ENCODE measurements at regions not wholly inside any gene's neighbourhood (a gene's known extent, or its start where the extent isn't known, plus 50 kb on each side); places are given as distances from the start of the nearest gene placed in this dataset.
"Not testable (repeated sequence)": the region's sequence is repeated elsewhere in the genome, so short reads cannot be mapped to it uniquely, and the experiment has no call there.

DNA sequence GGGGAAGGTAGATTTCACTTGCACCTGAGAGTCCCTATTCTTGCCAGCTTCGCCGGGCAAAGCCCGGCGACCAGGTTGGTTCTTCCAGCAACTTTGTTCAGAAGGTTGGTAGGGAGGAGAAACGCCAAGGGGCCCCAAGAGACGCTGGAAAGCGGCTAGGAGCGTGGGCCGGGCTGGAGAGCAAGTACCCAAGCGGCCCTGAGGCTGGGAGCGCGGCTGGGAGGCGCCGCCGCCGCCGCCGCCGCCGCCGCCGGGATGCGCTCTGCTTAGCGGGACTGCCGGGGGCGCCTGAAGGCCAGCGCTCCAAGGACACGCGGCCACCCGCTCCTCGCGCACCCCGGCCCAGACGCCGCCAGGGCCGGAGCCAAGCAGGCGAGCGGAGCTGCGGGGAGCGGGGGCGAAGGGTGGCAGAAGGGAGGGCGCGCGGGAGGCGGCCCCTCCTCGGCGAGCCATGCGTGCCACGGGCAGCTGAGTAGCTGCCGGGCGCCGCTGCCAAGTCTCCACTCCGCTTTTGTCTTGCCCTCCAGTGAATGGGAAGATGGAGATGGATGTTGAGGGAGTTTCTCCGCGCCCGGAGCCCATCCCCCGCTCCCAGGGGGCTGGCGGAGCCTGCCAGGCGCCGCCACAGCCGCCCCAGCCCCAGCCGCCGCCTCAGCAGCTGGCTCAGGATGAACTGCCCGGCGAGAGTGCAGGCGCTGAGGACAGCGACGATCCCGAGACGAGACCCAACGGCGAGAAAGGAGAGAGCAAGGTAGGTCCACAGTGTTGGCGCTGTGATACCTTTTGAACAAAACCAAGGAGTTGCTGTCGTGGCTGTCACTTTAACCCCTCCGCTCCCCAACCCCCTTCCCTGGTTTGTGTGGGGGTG, 227.4 kb upstream of the AZI2 start:
- intact Hi-C loops (cut with micrococcal nuclease), result no loop called here

DNA sequence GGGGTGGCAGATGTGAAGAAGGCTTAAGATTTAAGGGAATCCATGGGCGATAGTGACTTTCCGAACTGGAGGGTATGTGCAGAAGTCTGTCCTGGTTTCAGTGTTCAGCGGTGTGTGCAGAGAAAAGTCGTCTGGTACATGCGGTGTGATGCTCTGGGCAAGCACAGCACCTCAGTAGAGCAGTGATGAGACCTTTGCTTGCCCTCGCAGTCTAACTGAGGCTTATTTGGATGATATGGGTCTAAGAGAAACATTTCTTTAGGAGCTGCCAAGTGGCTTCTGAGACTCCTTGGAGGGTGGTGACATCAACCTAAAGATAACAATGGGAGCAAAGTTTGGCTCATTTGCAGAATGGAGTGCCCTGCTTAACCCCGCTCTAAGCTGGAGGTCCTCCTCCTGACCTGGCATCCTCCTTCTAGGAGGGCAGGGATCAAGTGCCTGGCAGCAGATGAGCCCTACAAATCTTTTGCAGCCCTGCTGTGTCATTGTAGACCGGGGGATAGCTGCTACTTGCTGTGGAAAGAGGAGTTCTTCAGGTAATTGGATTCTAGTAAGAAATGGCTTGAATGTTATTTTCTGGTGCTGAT, 228.1 kb upstream of the AZI2 start:
- intact Hi-C loops (cut with micrococcal nuclease), result no loop called here

DNA sequence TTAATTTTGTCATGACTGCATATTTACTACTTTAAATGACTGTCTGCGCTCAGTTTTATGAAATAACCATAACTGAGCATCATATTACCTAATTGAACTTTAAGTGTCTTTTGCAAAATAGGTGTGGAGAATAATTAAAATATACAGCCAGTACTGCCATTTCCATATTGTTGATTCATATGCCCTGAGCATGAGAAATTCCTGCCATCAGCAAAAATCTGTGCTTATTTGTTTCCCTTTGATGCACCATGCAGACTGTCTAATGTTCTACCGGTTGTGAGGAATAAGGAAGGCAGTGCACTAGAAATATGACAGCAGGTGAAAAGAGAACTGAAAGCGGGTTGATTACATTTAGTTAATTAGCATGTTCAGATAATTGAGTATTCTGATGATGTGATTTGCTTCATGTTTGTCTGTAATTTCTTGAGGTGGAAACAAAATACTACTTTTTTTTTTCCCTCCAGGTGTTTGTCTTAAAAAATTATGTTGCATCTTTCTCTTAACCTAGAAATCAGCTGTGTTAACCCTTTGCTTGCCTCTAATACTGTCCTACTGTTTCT, 229.4 kb upstream of the AZI2 start:
- intact Hi-C loops (cut with micrococcal nuclease), result no loop called here

DNA sequence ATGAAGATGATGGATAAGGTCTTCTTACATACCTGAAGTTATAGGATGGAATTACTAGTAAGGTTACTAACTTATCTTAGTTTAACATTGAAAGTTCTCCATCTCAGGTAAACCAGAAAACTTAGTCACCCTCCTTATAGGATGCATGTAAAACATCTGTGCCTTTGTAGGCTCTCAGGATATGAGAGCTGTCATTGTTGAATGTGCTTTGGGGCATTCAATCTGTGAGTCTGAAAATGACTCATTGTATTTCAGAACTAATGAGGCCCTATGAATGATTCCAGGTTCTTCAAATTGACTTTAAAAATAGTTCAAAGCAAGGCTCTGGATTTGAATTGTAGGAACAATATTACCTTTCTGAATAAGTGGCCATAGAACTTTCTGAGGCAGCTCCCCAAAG, 237.7 kb upstream of the AZI2 start:
- intact Hi-C loops (cut with micrococcal nuclease), result no loop called here

DNA sequence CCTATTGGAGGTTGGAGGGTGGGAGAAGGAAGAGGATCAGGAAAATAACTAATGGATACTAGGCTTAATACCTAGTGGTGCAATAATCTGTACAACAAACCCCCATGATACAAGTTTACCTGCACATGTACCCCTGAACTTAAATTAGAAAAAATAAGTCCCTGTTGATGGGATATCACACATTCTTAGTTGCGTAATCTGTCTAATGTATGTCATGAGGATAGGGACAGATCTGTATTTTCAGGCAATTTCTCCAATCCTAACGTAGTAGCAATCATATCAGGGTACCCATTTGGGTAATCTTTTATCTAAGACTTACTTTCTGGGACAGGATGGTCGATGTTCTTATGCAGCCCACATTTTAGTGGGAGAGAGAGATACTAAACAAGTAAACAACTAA, 239.1 kb upstream of the AZI2 start:
- intact Hi-C loops (cut with micrococcal nuclease), result no loop called here

DNA sequence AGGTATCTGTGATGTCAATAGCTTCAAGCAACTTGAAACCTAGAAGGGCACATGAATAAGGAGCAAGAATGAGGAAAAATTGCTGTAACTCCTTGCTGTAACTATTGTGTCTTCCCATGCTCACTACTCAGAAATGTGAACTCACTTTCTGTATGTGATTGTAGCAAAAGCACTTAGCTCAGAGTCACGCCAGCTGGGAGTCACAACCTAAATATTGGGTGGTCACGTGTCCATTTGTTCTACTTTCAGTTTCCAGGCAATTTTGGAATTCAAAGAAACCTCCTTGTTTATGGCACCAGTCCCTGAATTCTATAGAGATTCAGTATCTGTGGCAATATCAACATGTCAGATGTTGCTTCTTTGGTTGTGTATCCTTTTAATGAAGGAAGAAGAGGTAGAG, 241.6 kb upstream of the AZI2 start:
- intact Hi-C loops (cut with micrococcal nuclease), result no loop called here

DNA sequence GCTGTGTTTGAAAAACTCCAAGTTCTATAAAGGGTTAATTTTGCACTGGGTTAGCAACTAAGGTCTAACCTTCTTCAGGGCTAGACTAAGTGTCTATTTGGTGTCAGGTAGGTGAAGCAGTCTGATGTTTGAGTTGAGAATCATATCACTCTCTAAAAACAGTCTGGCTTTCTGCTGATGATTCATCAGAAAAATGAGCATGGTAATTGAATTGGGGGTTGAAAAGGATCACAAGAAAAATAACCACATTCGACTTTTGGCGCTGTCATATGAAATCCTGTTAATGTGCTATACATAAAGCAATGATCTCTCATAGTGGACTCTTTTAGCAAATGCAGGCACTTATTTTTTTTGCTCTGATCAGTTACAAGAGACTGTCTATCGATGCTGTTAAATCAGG, 242.2 kb upstream of the AZI2 start:
- intact Hi-C loops (cut with micrococcal nuclease), result no loop called here

DNA sequence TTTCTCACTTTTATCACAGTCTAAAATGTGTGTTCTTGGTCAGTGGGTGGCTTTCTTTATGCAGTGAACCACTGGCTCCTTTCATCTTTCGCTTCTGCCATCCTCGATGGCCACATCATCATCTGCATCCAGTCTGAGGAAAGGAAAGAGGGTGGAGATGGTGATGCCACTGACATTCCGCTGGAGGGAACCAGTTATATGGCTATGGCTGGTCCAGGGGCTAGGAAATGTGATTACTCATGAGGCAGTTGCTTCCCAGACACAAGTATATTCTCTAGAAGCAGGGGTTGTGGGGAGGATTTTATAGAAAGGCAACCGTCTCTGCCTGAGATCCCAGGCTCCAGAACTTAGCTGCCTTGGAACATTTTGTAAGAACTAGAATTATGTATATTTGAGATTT, 246.7 kb upstream of the AZI2 start:
- intact Hi-C loops (cut with micrococcal nuclease), result no loop called here

DNA sequence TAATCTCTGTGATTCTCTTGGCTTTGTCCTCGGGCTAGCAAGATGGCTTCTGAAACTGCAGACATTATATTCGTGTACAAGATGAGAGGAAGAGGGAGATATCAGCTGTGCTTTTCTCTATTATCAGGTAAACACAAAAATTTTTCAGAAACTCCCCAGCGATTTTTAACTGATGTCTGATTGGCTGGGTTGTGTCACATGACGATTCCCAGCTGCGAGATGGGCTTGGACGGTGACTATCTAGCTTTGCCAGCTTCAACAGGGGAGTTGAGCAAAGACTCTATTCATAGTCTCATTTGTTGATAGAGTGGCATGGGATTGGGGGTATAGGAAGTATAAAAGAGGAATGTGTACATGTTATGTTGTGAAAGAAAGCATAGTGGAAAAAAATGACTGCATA, 248.8 kb upstream of the AZI2 start:
- intact Hi-C loops (cut with micrococcal nuclease), result no loop called here

DNA sequence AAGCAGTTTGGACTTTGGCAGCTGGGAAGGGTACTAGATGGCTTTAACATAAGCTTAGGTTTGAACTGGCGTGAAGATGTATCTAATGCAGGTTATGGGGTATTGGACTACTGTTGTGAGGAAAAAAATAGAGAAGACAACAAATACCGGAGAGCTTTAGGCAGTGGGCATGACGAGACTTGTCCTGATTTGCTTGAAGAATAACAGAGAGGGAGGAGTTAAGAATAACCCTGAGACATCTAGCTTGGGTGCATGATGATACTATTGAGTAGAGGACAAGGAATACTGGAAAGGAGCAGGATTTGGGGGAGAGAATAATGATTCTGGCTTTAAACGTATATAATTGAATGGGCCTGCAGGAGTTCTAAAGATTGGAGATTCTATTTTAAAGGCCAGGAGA, 249.5 kb upstream of the AZI2 start:
- intact Hi-C loops (cut with micrococcal nuclease), result no loop called here

DNA sequence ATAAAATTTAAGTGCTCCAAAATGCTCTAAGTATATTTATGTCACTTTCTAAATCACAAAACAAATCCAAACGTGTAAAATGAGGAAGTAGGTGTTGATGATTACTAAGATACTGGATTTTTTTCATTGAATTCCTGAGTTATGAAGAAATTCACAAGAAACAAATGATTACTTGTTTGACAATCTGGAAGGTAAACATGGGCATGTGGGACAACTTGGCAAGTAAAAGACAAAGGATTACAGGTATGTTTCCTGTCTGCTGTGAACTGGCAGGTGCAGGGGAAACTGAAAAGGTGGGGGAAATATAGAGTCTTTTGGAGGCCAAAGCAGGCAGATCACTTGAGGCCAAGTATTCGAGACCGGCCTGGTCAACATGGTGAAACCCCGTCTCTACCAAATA, 252.7 kb upstream of the AZI2 start:
- intact Hi-C loops (cut with micrococcal nuclease), result no loop called here

DNA sequence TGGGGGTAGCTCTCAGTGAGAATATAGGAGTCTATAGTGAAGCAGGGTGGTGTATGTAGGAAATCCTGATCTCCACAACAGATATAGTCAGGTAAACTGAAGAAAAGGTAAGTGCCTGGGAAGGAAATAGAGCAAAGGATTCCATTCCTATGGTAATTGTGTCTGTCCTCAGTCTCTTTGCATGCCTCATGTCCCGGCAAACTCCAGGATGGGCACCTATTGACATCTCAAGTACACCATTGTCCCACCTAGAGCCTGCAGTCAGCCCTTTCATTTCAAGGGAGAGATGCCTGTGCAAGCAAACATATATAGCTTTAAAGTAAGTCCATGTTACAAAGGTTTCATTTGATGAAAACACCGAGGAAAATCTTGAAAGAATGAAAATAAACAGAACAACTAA, 257.7 kb upstream of the AZI2 start:
- intact Hi-C loops (cut with micrococcal nuclease), result no loop called here

DNA sequence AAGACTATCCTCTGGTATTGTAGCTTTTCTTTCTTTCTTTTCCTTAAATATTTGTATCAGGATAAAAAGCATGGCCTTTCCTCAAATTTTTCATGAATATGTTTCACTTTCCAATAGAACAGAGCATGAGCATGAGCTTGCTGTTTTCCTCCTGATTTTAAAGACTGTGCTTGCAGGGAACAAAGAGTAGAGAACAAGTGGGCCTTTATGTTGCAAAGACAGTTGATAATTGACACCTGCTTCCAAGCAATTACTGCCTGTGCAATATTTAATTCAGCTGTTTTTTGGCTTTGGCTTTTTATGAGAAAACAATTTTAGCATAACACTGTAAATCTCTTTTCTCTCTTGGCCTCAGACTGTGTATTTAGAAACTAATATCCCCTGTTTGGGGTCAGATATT, 263.6 kb upstream of the AZI2 start:
- intact Hi-C loops (cut with micrococcal nuclease), result no loop called here

DNA sequence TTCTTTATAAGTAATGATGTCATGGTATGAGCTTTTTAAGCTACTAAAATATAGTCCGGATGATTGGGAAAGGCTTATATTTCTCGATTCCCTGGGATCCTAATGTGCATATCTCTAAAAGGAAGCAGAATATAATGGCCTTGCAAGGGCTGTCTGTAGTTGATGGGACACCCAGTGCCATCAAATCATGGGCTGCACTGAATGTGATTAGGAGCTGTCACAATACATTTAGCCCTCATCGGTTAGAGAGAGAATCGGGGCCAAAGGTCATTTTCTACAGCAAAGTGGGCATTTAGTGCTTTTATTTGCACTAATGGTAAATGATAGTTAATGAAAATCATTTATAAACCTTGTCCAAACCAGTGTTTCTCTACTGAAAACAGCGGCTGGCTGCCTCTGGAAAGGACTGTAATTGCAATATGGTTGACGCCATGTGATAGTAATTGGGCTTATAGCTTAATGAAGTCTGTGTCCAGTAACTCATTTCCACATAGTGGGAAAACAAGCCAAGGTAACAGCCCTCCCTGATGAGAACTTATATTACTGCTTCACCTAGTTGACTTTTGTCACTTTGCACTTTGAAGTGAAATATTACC, 265.0 kb upstream of the AZI2 start:
- intact Hi-C loops (cut with micrococcal nuclease), result no loop called here

DNA sequence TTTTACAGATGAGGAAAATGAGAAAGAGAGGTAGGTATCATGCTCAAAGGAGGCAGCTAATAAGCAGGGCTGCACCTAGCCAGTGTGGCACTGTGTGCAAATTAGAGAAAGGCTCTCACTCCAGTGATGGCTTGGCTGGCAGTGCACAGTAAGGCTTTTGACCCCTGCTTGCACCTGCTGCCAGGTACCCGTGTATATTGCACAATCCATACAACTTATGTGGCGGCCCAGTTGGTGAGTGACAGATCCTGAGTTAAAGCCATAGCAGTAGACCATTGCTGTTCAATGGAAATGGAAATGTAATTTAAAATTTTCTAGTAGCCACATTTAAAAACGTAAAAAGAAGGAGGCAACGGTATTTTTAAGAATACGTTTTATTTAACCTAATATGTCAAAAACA, 266.4 kb upstream of the AZI2 start:
- intact Hi-C loops (cut with micrococcal nuclease), result no loop called here

DNA sequence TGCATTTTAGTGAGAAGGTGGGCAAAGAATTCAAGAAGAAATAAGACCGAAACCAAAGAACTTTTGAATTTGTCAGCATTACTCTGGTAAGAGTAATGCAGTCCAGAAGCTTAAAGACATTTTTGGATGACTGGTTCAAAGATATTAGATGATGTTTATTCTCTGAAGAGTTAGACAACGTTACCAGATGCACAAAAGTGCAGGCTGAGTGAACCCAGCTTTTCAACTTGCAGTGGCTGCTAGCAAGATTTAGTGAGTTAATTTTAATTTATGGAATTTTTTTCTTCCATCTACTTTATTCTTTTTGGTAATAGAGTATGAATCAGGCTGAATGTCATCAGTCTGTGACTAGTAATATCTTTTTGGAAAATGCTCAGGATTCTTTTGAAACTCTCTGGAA, 267.3 kb upstream of the AZI2 start:
- intact Hi-C loops (cut with micrococcal nuclease), result no loop called here

DNA sequence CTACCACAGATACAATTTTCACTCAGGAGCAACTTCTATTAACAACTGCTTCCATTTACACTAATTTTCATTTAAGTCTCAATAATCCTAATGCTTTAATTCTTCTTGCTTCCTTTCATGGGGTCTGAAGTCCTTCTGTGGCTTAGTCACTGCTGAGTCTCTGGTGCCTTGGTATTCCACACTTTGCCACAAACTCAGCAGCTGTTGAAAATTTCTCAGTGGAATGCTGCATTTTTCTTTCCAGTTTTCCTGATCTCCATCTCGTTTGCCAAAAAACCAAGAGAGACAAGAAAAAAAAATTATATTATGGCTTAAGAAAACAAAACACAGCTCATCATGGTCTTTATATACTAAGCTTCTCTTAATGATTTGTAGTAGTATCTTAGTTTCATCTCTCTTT, 269.2 kb upstream of the AZI2 start:
- intact Hi-C loops (cut with micrococcal nuclease), result no loop called here

DNA sequence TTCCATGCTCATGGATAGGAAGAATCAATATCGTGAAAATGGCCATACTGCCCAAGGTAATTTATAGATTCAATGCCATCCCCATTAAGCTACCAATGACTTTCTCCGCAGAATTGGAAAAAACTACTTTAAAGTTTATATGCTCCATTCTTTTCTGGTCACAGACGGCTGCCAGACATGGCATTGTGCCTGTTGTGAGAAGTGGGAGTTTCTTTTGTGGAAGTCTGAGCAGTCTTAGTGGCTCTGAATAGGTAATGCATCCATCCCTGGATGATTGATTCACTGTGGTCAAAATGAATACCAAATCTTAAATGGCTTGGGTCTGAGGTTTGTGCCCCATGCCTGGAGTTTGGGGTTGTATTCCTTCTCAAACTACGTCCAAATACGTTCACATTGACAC, 274.5 kb upstream of the AZI2 start:
- intact Hi-C loops (cut with micrococcal nuclease), result no loop called here

DNA sequence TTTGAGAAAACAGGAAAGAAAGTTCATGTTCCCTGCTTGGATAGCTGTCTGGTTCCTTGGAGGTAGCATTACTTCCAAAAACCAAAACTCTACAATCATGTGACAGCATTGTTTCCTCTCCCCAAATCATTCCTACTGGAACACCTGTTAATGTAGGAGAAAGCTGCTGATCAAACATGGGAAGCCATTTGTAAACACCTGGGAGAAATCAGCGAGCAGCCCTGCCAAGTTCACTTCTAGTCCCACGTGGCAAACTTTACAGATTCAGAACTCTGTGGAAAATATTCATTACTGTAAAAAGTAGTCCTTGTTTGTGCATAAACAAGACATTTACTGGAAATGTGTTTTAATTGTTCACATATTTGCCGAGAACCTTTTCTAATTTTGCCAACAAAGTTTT, 275.5 kb upstream of the AZI2 start:
- intact Hi-C loops (cut with micrococcal nuclease), result no loop called here

DNA sequence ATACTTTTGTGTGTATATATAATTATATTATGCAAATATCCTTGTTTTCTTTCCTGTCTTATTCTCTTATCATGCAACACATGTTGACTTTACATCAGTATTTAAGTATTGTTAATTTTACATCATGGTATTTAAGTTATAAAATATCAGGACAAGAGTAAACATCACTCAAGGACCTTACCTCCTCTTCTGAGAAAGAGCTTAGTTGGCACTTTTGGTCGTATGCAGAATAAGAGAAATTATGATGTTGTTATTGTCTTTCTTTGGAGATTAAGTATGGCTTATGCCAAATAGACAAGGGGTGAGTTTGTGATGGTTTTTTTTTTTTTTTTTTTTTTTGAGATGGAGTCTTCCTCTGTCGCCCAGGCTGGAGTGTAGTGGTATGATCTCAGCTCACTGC, 279.2 kb upstream of the AZI2 start:
- intact Hi-C loops (cut with micrococcal nuclease), result not testable (repeated sequence)

DNA sequence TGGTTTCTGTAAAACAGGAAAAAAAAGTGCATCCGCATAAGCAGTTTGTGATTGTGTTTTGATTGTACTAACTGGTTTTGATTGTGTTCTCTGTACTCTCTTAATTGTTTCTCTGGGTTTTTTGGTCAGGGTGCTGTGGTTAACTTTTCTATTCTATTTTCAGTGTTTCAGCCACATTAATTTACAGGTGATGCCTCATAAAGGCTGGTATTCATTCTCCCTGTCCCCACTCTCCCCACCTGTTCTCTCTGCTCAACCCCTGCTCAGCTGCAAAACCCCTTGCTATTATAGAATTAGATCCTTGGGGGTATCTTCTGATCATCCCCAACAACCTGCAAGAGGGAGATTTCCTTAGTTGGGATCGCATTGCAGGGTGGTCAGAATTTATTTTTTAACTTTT, 285.4 kb upstream of the AZI2 start:
- intact Hi-C loops (cut with micrococcal nuclease), result no loop called here

DNA sequence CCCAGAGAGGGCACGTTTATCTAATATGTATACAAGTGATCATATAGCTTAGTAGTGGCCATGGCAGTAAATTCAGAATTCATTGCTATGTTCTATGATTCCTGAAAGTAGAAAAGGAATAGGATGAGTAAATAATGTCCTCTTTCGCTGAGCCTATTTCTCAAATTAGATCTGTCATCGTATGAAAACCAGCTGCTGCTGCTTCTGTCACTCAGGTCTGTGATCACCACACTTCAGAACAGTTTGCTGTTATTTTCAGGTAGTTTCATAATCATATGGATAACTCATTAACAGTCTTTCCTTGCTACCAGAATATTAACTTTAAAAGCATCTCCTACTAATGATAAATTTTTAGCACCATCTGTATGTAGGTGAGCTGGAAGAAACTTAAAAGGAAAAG, 289.1 kb upstream of the AZI2 start:
- intact Hi-C loops (cut with micrococcal nuclease), result no loop called here

DNA sequence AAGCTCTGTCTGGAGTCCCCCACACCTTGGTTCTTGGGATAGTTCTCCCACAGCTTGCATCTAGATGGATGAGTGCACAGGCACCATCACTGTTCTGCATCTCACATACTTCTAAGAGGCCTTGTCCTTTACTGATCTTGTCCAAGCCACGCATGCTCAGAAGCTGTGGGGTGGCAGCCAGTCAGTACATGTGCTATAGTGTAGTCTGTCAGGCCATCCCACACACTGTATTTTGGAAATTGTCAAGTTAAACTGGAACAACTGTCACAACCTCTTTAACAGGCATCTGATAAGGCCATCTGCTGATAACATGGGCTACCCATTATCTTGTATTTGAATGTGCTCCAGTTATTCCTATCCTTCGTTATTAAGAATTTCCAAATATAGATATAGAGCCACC, 296.5 kb upstream of the AZI2 start:
- intact Hi-C loops (cut with micrococcal nuclease), result no loop called here
